Upper lobe of right lung (tissue), 1 donor: ENCODE measurements at regions not wholly inside any gene's neighbourhood (a gene's known extent, or its start where the extent isn't known, plus 50 kb on each side); places are given as distances from the start of the nearest gene placed in this dataset.

ENCODE experiments used
- ATAC-seq: fragments of 200-7000 bp; cut with Tn5 transposase; one replicate; pipeline ENCODE4 v1.9.1; 2020; ENCODE audit warnings: mild to moderate bottlenecking, moderate library complexity
- DNase-seq: peaks from one replicate; pipeline ENCODE4 v3.0.0-alpha.2; 2020
- H3K27ac ChIP-seq: fragments of 200-600 bp; one replicate; pipeline ENCODE4 v1.8.0; 2022
- H3K27me3 ChIP-seq: fragments of 200-600 bp; one replicate; pipeline ENCODE4 v1.8.0; 2022; ENCODE audit warnings: mild to moderate bottlenecking
- H3K36me3 ChIP-seq: fragments of 200-600 bp; one replicate; pipeline ENCODE4 v1.8.0; 2022
- H3K4me1 ChIP-seq: fragments of 200-600 bp; one replicate; pipeline ENCODE4 v1.8.0; 2022
- H3K4me3 ChIP-seq: fragments of 200-600 bp; one replicate; pipeline ENCODE4 v1.8.0; 2022; ENCODE audit warnings: mild to moderate bottlenecking
- H3K9me3 ChIP-seq: fragments of 200-600 bp; one replicate; pipeline ENCODE4 v1.8.0; 2022
- CTCF ChIP-seq: fragments of 200-600 bp; IDR thresholded peaks from one replicate; pipeline ENCODE4 v1.8.0; 2022; ENCODE audit warnings: antibody characterized with exemption
- intact Hi-C: fragments of 100-400 bp; cut with DNase I; formaldehyde crosslinking; loops from one replicate; pipeline ENCODE4 v1.11.0; 2022
- donor health status: DM: no; HTN: yes; CAD: no; lungs with severe emphysema.

- H3K27ac ChIP-seq: no peak overlapping the region
- H3K4me3 ChIP-seq: no peak overlapping the region
- H3K4me1 ChIP-seq: no peaks in the 10 kb centered on the region
- H3K36me3 ChIP-seq: no peaks in the 10 kb centered on the region
- TF ChIP-seq CTCF: no peak
- no peaks in the 10 kb centered on the region for H3K9me3 ChIP-seq
- DNase-seq (no peak), ATAC-seq (no peak)
- intact Hi-C loops: no loop called here
- H3K27me3 ChIP-seq: no peaks in the 10 kb centered on the region
These were observed 320.2 kb upstream of the ARGLU1 start for GRCh38 chr13:106888148-106888547.

GRCh38 chr13:106887686-106888085, 319.7 kb upstream of the ARGLU1 start:
- ATAC-seq (no peak), DNase-seq (no peak)
- intact Hi-C loops: no loop called here
- H3K4me1 ChIP-seq: no peaks in the 10 kb centered on the region
- no peaks in the 10 kb centered on the region for H3K27me3 ChIP-seq
- no peak overlapping the region for H3K27ac ChIP-seq
- H3K36me3 ChIP-seq: no peaks in the 10 kb centered on the region
- no peak overlapping the region for H3K4me3 ChIP-seq
- TF ChIP-seq CTCF: no peak
- no peaks in the 10 kb centered on the region for H3K9me3 ChIP-seq

GRCh38 chr13:106883976-106884375, 316.0 kb upstream of the ARGLU1 start:
- Histone ChIP-seq H3K4me1 (no peaks in the 10 kb centered on the region), H3K27ac (no peak overlapping the region), H3K36me3 (no peaks in the 10 kb centered on the region), H3K27me3 (no peaks in the 10 kb centered on the region), H3K4me3 (no peak overlapping the region), H3K9me3 (no peaks in the 10 kb centered on the region)
- TF ChIP-seq CTCF: no peak
- no peak for DNase-seq
- intact Hi-C loops: no loop called here
- no peak for ATAC-seq

DNA sequence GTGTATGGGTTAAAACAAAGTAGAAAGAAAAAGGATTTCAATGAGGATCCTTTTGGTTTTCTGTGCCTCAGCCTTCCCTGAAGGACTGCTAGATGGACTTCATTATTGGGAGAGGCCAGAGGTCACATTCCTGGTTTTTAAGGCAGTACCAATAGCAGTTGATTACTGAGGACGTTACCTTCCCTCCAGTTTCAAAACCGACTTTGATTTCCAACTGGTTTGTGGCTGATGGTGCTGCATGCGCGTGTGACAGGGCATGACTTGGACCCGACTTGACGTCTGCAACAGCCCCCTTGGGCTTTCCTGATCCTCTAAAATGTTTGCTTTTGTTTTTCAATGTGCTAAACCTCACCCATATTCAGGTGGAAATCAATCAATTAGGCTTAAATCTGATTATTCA, 314.3 kb upstream of the ARGLU1 start:
- H3K9me3 ChIP-seq: no peaks in the 10 kb centered on the region
- ATAC-seq (no peak), DNase-seq (no peak)
- TF ChIP-seq CTCF: no peak
- no peak overlapping the region for H3K4me3 ChIP-seq
- intact Hi-C loops: no loop called here
- H3K27ac ChIP-seq: no peak overlapping the region
- H3K4me1 ChIP-seq: no peaks in the 10 kb centered on the region
- H3K27me3 ChIP-seq: no peaks in the 10 kb centered on the region
- H3K36me3 ChIP-seq: no peaks in the 10 kb centered on the region

DNA sequence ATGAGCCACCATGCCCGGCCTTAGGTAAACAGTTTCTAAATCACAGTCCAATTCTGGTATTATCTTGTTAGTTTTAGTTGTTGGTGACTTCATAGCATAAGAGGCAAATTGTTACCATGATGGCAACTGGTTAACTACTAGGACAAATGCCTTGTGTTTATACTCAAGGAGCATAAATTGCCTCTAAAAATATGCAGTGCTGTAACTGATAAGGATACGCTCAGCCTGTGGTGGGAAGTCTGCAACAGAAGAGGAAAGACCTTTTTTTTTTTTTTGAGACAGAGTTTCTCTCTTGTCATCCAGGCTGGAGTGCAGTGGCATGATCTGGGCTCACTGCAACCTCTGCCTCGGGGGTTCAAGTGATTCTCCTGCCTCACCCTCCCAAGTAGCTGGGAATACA, 311.9 kb upstream of the ARGLU1 start:
- DNase-seq (no peak), ATAC-seq (no peak)
- H3K9me3 ChIP-seq: no peaks in the 10 kb centered on the region
- no peaks in the 10 kb centered on the region for H3K27me3 ChIP-seq
- no peaks in the 10 kb centered on the region for H3K4me1 ChIP-seq
- intact Hi-C loops: no loop called here
- no peak overlapping the region for H3K27ac ChIP-seq
- H3K4me3 ChIP-seq: no peak overlapping the region
- TF ChIP-seq CTCF: no peak
- H3K36me3 ChIP-seq: no peaks in the 10 kb centered on the region

DNA sequence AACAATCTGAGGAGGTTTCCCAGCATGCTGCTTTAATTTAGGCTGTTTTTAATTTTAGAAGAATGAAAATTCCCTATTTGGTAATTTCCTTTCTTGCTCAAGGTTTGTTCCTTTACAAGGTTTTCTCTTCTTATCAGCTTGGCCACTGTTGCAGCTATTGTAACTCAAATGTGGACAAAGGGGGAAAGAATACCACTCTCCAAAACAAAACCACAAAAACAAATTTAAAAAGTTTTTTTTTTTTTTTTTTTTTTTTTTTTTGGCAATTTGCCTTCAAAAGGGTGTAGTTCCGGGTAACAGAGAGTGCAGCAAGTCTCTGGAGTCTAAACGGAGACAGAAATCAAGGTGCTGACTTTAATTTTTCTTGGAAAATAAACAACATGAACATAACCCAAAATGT, 306.4 kb upstream of the ARGLU1 start:
- intact Hi-C loops: no loop called here
- H3K4me1 ChIP-seq: no peaks in the 10 kb centered on the region
- H3K27ac ChIP-seq: no peak overlapping the region
- no peak for TF ChIP-seq CTCF
- H3K27me3 ChIP-seq: no peaks in the 10 kb centered on the region
- no peak overlapping the region for H3K4me3 ChIP-seq
- no peaks in the 10 kb centered on the region for H3K36me3 ChIP-seq
- no peaks in the 10 kb centered on the region for H3K9me3 ChIP-seq
- no peak for DNase-seq
- ATAC-seq: no peak
